Esophagus (tissue), 2 donors: ENCODE measurements at regions not wholly inside any gene's neighbourhood (a gene's known extent, or its start where the extent isn't known, plus 50 kb on each side); places are given as distances from the start of the nearest gene placed in this dataset.

Experiments
- H3K27ac ChIP-seq, 2 donors: one replicate each; pipeline ENCODE4 v1.5.1; 2013; ENCODE audit warnings: low read depth in 2 of 2, mild to moderate bottlenecking in 2 of 2, inconsistent platforms in 1 of 2, low read length in 1 of 2, moderate library complexity in 1 of 2
- H3K27me3 ChIP-seq, 2 donors: one replicate each; pipeline ENCODE4 v1.6.1; 2013; ENCODE audit warnings: low read length in 2 of 2, control low read depth in 1 of 2, mild to moderate bottlenecking in 1 of 2; ENCODE audit not compliant: insufficient read depth in 2 of 2, control insufficient read depth in 1 of 2
- H3K36me3 ChIP-seq, 2 donors: one replicate each; pipeline ENCODE4 v1.6.1; 2013; ENCODE audit warnings: low read length in 1 of 2; ENCODE audit not compliant: control insufficient read depth in 2 of 2, insufficient read depth in 2 of 2
- H3K4me1 ChIP-seq, 2 donors: one replicate each; pipeline ENCODE4 v1.6.1; 2013; ENCODE audit warnings: low read length in 1 of 2; ENCODE audit not compliant: control insufficient read depth in 2 of 2, insufficient read depth in 2 of 2
- H3K4me3 ChIP-seq, 2 donors: one replicate each; pipeline ENCODE4 v1.5.1; 2013; ENCODE audit warnings: low read length in 2 of 2, mild to moderate bottlenecking in 2 of 2, low read depth in 1 of 2, moderate library complexity in 1 of 2
- H3K9me3 ChIP-seq, 2 donors: one replicate each; pipeline ENCODE4 v1.6.1; 2013; ENCODE audit warnings: mild to moderate bottlenecking in 2 of 2, low read depth in 1 of 2, low read length in 1 of 2, moderate library complexity in 1 of 2; ENCODE audit not compliant: control insufficient read depth in 2 of 2, insufficient read depth in 1 of 2
- WGBS, 2 donors: extraction: QIAGEN DNeasy Blood & Tissue Kit; methylation state at CpG; one replicate each; pipeline ENCODE4 v1.1.7; 2013; 5-methylcytosine and 5-hydroxymethylcytosine counted together
- donor health status: healthy with polysubstance abuse.
- donor health status: Bipolar disorder and iron deficiency.

GRCh38 chr2:121036226-121036692, 248.7 kb downstream of the TFCP2L1 start:
- no peaks in the 10 kb centered on the region for H3K9me3 ChIP-seq
- H3K4me1 ChIP-seq, result peaks cover 0 to 5% of the 10 kb centered on the region in 2 donors
- peaks cover 0 to 2% of the 10 kb centered on the region in 2 donors for H3K27me3 ChIP-seq
- no peak overlapping the region for H3K4me3 ChIP-seq
- no peak overlapping the region for H3K27ac ChIP-seq
- 62% methylated on average over 2 of the region's 2 CpGs for WGBS, 2 donors
- no peaks in the 10 kb centered on the region for H3K36me3 ChIP-seq

DNA sequence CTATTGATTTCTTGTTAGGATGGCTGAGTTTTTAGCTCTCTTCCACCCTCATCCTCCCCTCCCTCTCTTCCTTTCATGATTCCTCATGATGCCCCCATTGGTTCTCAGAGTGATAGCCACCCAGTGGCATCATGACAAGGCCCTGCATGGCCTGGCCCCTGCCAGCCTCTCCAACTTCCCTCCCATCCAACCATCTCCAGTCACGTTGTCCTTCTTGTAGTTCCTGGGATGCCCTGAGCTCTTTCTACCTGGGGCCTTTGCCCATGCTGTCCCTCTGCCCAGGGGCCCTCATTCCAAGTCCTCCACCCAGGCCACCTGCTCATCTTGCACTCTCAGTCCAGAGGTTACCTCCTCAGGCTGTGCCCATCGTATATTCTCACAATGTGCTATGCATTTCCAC, 247.5 kb downstream of the TFCP2L1 start:
- 92 to 94% methylated on average over 2 of the region's 2 CpGs for WGBS, 2 donors
- Histone ChIP-seq H3K27ac (no peak overlapping the region), H3K4me1 (peaks cover 0 to 5% of the 10 kb centered on the region in 2 donors), H3K9me3 (no peaks in the 10 kb centered on the region), H3K36me3 (no peaks in the 10 kb centered on the region), H3K27me3 (peaks cover 0 to 2% of the 10 kb centered on the region in 2 donors), H3K4me3 (no peak overlapping the region)

GRCh38 chr2:121038031-121038430, 247.0 kb downstream of the TFCP2L1 start:
- Histone ChIP-seq H3K27ac (no peak overlapping the region), H3K36me3 (no peaks in the 10 kb centered on the region), H3K27me3 (peaks cover 0 to 2% of the 10 kb centered on the region in 2 donors), H3K9me3 (peaks cover 0 to 1% of the 10 kb centered on the region in 2 donors), H3K4me1 (peaks cover 0 to 5% of the 10 kb centered on the region in 2 donors), H3K4me3 (no peak overlapping the region)
- 66 to 71% methylated on average over 7 of the region's 7 CpGs for WGBS, 2 donors

DNA sequence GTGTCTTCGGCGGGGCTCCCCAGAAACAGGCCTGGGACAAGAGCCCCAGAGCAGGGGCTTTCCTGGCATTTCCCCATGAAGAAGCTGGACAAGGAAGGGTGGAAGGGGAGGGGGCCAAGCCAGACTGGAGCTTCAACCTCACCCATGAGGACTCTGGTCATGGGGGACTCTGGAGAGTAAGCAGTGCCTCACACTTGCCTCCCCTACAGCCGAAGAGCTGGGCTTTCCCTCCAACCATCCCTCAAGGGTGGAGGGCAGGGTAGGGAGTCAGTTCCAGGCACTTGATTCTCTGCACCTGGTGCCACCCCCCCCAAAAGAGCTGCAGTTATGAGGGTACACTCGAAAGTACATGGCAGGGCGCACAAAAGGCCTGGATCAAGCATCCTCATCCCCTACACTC, 246.6 kb downstream of the TFCP2L1 start:
- peaks cover 0 to 2% of the 10 kb centered on the region in 2 donors for H3K9me3 ChIP-seq
- peaks cover 0 to 2% of the 10 kb centered on the region in 2 donors for H3K27me3 ChIP-seq
- H3K4me1 ChIP-seq, result peaks cover 0 to 5% of the 10 kb centered on the region in 2 donors
- no peak overlapping the region for H3K4me3 ChIP-seq
- WGBS, 2 donors, result 65 to 80% methylated on average over 5 of the region's 5 CpGs
- no peak overlapping the region for H3K27ac ChIP-seq
- H3K36me3 ChIP-seq, result no peaks in the 10 kb centered on the region

GRCh38 chr2:121038891-121039616, 245.9 kb downstream of the TFCP2L1 start:
- WGBS, 2 donors, result 37 to 42% methylated on average over 8 of the region's 8 CpGs
- H3K36me3 ChIP-seq, result no peaks in the 10 kb centered on the region
- H3K4me3 ChIP-seq, result no peak overlapping the region
- no peak overlapping the region for H3K27ac ChIP-seq
- peaks cover 0 to 5% of the 10 kb centered on the region in 2 donors for H3K4me1 ChIP-seq
- no peaks in the 10 kb centered on the region for H3K27me3 ChIP-seq
- H3K9me3 ChIP-seq, result peaks cover 0 to 2% of the 10 kb centered on the region in 2 donors

DNA sequence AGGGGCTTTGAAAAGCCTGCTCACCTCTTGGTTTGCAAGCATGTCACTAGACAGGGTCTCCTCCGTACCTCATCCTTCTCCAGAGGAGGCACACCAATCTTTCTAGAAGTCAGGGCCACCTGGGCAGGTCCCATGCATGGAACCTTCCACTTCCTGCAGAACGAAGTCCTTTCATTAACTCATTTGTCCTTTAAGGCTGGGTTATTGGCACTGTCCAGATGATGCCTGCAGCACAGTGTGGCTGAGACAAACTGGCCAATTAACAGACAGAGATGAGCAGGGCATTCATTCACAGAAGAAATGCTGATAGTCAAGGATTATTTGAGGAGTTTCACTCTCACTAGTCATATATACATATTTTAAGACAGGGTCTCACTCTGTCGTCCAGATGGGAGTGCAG, 245.3 kb downstream of the TFCP2L1 start:
- 36 to 48% methylated on average over 3 of the region's 3 CpGs for WGBS, 2 donors
- Histone ChIP-seq H3K27me3 (no peaks in the 10 kb centered on the region), H3K36me3 (no peaks in the 10 kb centered on the region), H3K4me3 (no peak overlapping the region), H3K9me3 (peaks cover 0 to 2% of the 10 kb centered on the region in 2 donors), H3K4me1 (peaks cover 0 to 5% of the 10 kb centered on the region in 2 donors), H3K27ac (no peak overlapping the region)

GRCh38 chr2:121041516-121041915, 243.5 kb downstream of the TFCP2L1 start:
- Histone ChIP-seq H3K4me1 (peaks cover 0 to 5% of the 10 kb centered on the region in 2 donors), H3K4me3 (no peak overlapping the region), H3K27me3 (no peaks in the 10 kb centered on the region), H3K27ac (no peak overlapping the region), H3K9me3 (peaks cover 0 to 2% of the 10 kb centered on the region in 2 donors), H3K36me3 (no peaks in the 10 kb centered on the region)
- WGBS, 2 donors, result 0 to 18% methylated on average over 1 of the region's 1 CpG

DNA sequence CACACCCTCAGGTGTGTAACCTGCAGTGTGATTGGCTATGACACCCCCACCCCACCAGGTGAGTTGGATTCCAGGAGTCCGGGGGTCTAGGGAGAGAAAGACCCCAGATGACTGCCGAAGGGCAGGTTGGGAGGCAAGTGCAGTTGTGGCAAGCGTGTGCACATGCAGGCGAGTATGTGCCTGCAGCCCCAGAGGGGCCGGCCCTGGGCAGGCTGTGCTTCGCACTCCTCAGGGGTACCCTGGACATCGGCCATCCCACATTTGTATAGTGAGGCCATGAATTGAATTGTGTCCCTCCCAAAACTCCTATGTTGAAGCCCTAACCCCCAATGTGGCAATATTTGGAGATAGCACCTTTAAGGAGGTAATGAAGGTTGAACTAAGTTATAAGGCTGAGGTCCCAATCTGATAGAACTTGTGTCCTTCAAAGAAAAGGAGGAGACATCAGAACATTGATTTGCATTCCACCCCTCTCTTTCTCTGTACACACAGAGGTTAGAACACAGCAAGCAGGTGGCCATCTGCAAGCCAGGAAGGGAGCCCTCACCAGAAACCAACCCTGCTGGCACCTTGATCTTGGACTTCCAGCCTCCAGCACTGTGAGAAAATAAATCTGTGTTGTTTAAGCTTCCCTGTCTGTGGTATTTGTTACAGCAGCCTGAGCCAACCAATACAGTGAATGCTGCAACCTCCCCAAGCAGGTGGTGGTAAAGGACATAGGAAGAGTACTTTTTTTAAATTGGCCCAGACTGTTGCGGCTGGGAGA, 241.8 kb downstream of the TFCP2L1 start:
- H3K4me1 ChIP-seq, result peaks cover 0 to 5% of the 10 kb centered on the region in 2 donors
- H3K4me3 ChIP-seq, result no peak overlapping the region
- no peak overlapping the region for H3K27ac ChIP-seq
- peaks cover 0 to 2% of the 10 kb centered on the region in 2 donors for H3K9me3 ChIP-seq
- no peaks in the 10 kb centered on the region for H3K36me3 ChIP-seq
- WGBS, 2 donors, result 80 to 82% methylated on average over 8 of the region's 8 CpGs
- no peaks in the 10 kb centered on the region for H3K27me3 ChIP-seq

- no peaks in the 10 kb centered on the region for H3K36me3 ChIP-seq
- WGBS, 2 donors, result 49 to 56% methylated on average over 3 of the region's 3 CpGs
- H3K27me3 ChIP-seq, result no peaks in the 10 kb centered on the region
- H3K4me3 ChIP-seq, result no peak overlapping the region
- H3K27ac ChIP-seq, result no peak overlapping the region
- peaks cover 0 to 2% of the 10 kb centered on the region in 2 donors for H3K9me3 ChIP-seq
- H3K4me1 ChIP-seq, result no peaks in the 10 kb centered on the region
Observed at GRCh38 chr2:121043827-121044222, 241.2 kb downstream of the TFCP2L1 start.
